Right hindlimb (tissue), 1 donor: ENCODE measurements at regions not wholly inside any gene's neighbourhood (a gene's known extent, or its start where the extent isn't known, plus 50 kb on each side); places are given as distances from the start of the nearest gene placed in this dataset.

Experiments
- DNase-seq: peaks from one replicate; pipeline ENCODE4 v3.0.0-alpha.2; 2018

- DNase-seq = no peak
These were observed 241.6 kb upstream of the CD180 start for GRCh38 chr5:67437905-67438845.

- no peak for DNase-seq
These were observed 238.4 kb upstream of the CD180 start for GRCh38 chr5:67435032-67435431.

GRCh38 chr5:67434466-67434865 is 237.9 kb upstream of the CD180 start:
- no peak for DNase-seq

GRCh38 chr5:67432606-67433005 is 236.0 kb upstream of the CD180 start:
- DNase-seq = no peak

GRCh38 chr5:67431191-67431590 is 234.6 kb upstream of the CD180 start:
- no peak for DNase-seq

- no peak for DNase-seq
These were observed 231.3 kb upstream of the CD180 start for GRCh38 chr5:67427850-67428298.

GRCh38 chr5:67426961-67427849 is 230.6 kb upstream of the CD180 start:
- no peak for DNase-seq

GRCh38 chr5:67425514-67425913 is 228.9 kb upstream of the CD180 start:
- DNase-seq = no peak

- DNase-seq = no peak
These were observed 221.2 kb upstream of the CD180 start for GRCh38 chr5:67417839-67418238.

GRCh38 chr5:67416986-67417385 is 220.4 kb upstream of the CD180 start:
- DNase-seq = no peak

- DNase-seq = no peak
These were observed 219.7 kb upstream of the CD180 start for GRCh38 chr5:67416133-67416937.

- DNase-seq = no peak
These were observed 218.1 kb upstream of the CD180 start for GRCh38 chr5:67414712-67415111.

GRCh38 chr5:67413721-67414120 is 217.1 kb upstream of the CD180 start:
- no peak for DNase-seq

GRCh38 chr5:67409126-67409777 is 212.7 kb upstream of the CD180 start:
- DNase-seq = no peak

- no peak for DNase-seq
These were observed 211.4 kb upstream of the CD180 start for GRCh38 chr5:67407979-67408378.

- no peak for DNase-seq
These were observed 209.2 kb upstream of the CD180 start for GRCh38 chr5:67405755-67406154.

GRCh38 chr5:67405101-67405364 is 208.4 kb upstream of the CD180 start:
- DNase-seq = no peak

GRCh38 chr5:67404256-67405100 is 207.9 kb upstream of the CD180 start:
- no peak for DNase-seq

- DNase-seq = no peak
These were observed 205.9 kb upstream of the CD180 start for GRCh38 chr5:67402526-67402925.

GRCh38 chr5:67401172-67401571 is 204.6 kb upstream of the CD180 start:
- no peak for DNase-seq

GRCh38 chr5:67400752-67401151 is 204.2 kb upstream of the CD180 start:
- no peak for DNase-seq
